ENCODE measurements at regions not wholly inside any gene's neighbourhood (a gene's known extent, or its start where the extent isn't known, plus 50 kb on each side); places are given as distances from the start of the nearest gene placed in this dataset.

- no peak overlapping the region for H3K9ac ChIP-seq (ENCODE audit: low read length)
- H3K27me3 ChIP-seq (ENCODE audit: control insufficient read depth, insufficient read depth, low read length): no peaks in the 10 kb centered on the region
- H3K36me3 ChIP-seq (ENCODE audit: control insufficient read depth, insufficient read depth, low read length): no peaks in the 10 kb centered on the region
Observed at GRCh38 chr22:49603016-49603415, 224.7 kb downstream of the BRD1 start.

DNA sequence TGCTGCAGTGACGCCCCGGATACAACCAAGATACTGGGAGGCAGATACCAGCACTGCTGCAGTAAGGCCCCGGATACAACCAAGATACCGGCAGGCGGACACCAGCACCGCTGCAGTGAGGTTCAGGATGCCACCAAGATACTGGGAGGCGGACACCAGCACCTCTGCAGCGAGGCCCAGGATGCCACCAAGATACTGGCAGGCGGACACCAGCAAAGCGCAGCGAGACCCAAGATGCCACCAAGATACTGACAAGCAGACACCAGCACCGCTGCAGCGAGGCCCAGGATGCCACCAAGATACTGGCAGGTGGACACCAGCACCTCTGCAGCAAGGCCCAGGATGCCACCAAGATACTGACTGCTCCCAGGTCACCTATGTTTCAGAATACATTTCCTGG, 225.2 kb downstream of the BRD1 start:
- no peaks in the 10 kb centered on the region for H3K27me3 ChIP-seq (ENCODE audit: control insufficient read depth, insufficient read depth, low read length)
- H3K27ac ChIP-seq (ENCODE audit: low read depth, low read length): no peak overlapping the region
- no peak overlapping the region for H3K9ac ChIP-seq (ENCODE audit: low read length)
- no peaks in the 10 kb centered on the region for H3K4me1 ChIP-seq (ENCODE audit: control insufficient read depth, insufficient read depth, low read length)
- H3K4me3 ChIP-seq (ENCODE audit: low read length): no peak overlapping the region
- no peaks in the 10 kb centered on the region for H3K36me3 ChIP-seq (ENCODE audit: control insufficient read depth, insufficient read depth, low read length)

More at GRCh38 chr22:49603016-49603415, 224.7 kb downstream of the BRD1 start:
- Histone ChIP-seq H3K4me1 (ENCODE audit: control insufficient read depth, insufficient read depth, low read length) (no peaks in the 10 kb centered on the region), H3K4me3 (ENCODE audit: low read length) (no peak overlapping the region), H3K27ac (ENCODE audit: low read depth, low read length) (no peak overlapping the region)

- Histone ChIP-seq H3K36me3 (ENCODE audit: control insufficient read depth, insufficient read depth, low read length) (no peaks in the 10 kb centered on the region), H3K27ac (ENCODE audit: low read depth, low read length) (no peak overlapping the region), H3K27me3 (ENCODE audit: control insufficient read depth, insufficient read depth, low read length) (no peaks in the 10 kb centered on the region), H3K9ac (ENCODE audit: low read length) (no peak overlapping the region), H3K4me1 (ENCODE audit: control insufficient read depth, insufficient read depth, low read length) (no peaks in the 10 kb centered on the region), H3K4me3 (ENCODE audit: low read length) (no peak overlapping the region)
Observed at GRCh38 chr22:49601614-49602321, 225.9 kb downstream of the BRD1 start.

- Histone ChIP-seq H3K4me3 (ENCODE audit: low read length) (no peak overlapping the region), H3K4me1 (ENCODE audit: control insufficient read depth, insufficient read depth, low read length) (no peaks in the 10 kb centered on the region), H3K27ac (ENCODE audit: low read depth, low read length) (no peak overlapping the region), H3K9ac (ENCODE audit: low read length) (no peak overlapping the region), H3K27me3 (ENCODE audit: control insufficient read depth, insufficient read depth, low read length) (no peaks in the 10 kb centered on the region), H3K36me3 (ENCODE audit: control insufficient read depth, insufficient read depth, low read length) (no peaks in the 10 kb centered on the region)
Observed at GRCh38 chr22:49600891-49601431, 226.7 kb downstream of the BRD1 start.

DNA sequence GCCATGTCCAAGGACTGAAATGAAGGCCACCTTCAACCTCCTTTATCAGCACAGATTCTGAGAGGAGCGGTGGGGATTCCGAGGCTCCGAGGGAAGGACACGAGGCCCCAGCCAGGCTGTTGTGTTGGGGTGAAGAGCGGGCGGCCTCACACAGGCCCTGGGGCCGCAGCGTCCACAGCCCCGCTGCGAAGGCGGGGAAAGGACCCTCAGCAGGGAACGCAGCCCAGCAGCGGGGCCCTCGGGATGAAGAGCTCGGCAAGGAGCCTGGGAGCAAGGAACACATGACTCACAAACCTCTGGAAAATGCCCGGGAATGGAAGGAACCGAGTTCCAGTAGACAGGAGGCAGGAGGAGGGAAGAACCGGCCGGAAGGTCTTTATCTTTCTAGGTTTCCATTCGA, 227.2 kb downstream of the BRD1 start:
- Histone ChIP-seq H3K27ac (ENCODE audit: low read depth, low read length) (no peak overlapping the region), H3K4me1 (ENCODE audit: control insufficient read depth, insufficient read depth, low read length) (no peaks in the 10 kb centered on the region), H3K36me3 (ENCODE audit: control insufficient read depth, insufficient read depth, low read length) (no peaks in the 10 kb centered on the region), H3K4me3 (ENCODE audit: low read length) (no peak overlapping the region), H3K27me3 (ENCODE audit: control insufficient read depth, insufficient read depth, low read length) (no peaks in the 10 kb centered on the region), H3K9ac (ENCODE audit: low read length) (no peak overlapping the region)

DNA sequence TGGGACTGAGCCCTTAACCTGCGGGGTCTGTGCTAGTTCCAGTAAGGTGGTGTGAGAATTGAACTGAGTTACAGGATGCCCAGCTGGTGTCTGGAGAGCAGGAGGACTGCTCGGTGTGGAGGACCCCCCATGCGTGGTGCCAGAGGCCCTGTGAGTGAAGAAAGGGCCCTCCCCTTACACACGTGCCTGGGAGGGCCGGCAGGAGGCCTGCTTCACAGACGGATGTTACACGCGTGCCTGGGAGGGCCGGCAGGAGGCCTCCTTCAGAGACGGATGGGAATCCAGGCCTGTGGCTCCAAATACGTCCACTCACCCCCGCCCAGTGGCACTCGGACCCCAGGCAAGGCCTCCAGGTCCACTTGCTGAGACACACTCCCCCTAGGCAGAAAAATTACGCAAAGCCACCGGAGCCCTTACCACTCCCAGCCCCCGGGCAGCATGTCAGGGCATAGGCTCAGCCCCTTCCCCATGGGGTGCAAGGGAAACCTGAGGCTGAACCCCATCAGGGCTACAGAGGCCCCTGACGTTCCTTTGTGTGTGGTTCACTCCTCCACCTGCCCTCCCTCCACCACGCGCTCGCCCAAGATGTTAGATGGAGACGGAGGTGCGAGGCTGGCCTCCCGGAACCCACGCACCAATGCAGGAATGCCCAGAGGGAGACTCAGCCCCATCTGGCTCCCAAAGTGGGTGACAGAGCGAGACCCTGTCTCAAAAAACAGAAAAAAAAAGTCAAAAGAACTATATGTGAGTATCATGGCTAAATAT, 227.8 kb downstream of the BRD1 start:
- Histone ChIP-seq H3K36me3 (ENCODE audit: control insufficient read depth, insufficient read depth, low read length) (no peaks in the 10 kb centered on the region), H3K4me1 (ENCODE audit: control insufficient read depth, insufficient read depth, low read length) (no peaks in the 10 kb centered on the region), H3K4me3 (ENCODE audit: low read length) (no peak overlapping the region), H3K27ac (ENCODE audit: low read depth, low read length) (no peak overlapping the region), H3K27me3 (ENCODE audit: control insufficient read depth, insufficient read depth, low read length) (no peaks in the 10 kb centered on the region), H3K9ac (ENCODE audit: low read length) (no peak overlapping the region)

- Histone ChIP-seq H3K36me3 (ENCODE audit: control insufficient read depth, insufficient read depth, low read length) (no peaks in the 10 kb centered on the region), H3K27ac (ENCODE audit: low read depth, low read length) (no peak overlapping the region), H3K4me1 (ENCODE audit: control insufficient read depth, insufficient read depth, low read length) (no peaks in the 10 kb centered on the region), H3K4me3 (ENCODE audit: low read length) (no peak overlapping the region), H3K9ac (ENCODE audit: low read length) (no peak overlapping the region), H3K27me3 (ENCODE audit: control insufficient read depth, insufficient read depth, low read length) (no peaks in the 10 kb centered on the region)
Observed at GRCh38 chr22:49599039-49599438, 228.6 kb downstream of the BRD1 start.

DNA sequence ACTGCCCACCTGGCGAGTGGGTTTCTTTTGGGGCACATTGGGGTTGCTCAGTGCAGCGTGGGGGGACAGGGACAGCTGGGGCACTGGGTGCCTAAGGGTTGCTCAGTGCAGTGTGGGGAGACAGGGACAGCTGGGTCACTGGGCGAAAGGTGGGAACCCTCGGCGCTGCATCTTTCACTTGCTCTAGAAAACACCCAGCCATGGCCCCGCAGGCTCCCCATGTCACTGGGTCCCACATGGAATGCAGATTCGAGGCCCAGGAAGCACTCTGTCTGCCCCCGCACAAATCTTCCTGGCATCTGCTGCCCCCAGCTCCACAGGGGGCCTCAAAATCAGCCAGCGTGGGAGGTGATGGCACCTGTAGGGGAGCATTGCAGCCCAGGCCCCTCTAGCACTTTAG, 229.3 kb downstream of the BRD1 start:
- H3K9ac ChIP-seq (ENCODE audit: low read length): no peak overlapping the region

DNA sequence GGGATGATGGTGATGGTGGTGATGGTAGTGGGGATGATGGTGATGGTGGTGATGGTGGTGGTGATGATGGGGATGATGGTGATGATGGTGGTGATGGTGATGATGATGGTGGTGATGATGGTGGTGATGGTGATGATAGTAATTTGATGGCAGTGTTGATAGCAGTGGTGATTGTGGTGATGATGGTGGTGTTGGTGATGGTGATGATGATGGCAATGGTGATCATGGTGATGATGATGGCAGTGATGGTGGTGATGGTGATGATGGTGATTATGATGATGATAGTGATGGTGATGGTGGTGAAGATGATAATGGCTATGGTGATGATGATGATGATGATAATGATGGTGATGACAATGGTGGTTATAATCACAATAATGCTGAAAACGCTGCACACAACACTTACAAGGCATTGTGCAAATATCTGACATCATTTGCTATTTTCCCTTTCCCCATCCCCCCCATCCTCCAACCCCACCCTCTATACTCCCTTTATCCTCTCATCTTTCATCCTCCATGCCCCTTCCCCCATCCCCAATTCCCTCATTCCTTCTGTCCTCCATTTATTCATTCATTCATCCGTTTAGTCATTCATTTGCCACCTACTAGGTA, 230.1 kb downstream of the BRD1 start:
- Histone ChIP-seq H3K4me3 (ENCODE audit: low read length) (no peak overlapping the region), H3K36me3 (ENCODE audit: control insufficient read depth, insufficient read depth, low read length) (no peaks in the 10 kb centered on the region), H3K27ac (ENCODE audit: low read depth, low read length) (no peak overlapping the region), H3K9ac (ENCODE audit: low read length) (no peak overlapping the region), H3K27me3 (ENCODE audit: control insufficient read depth, insufficient read depth, low read length) (no peaks in the 10 kb centered on the region), H3K4me1 (ENCODE audit: control insufficient read depth, insufficient read depth, low read length) (no peaks in the 10 kb centered on the region)

More for the DNA sequence above, 229.3 kb downstream of the BRD1 start:
- Histone ChIP-seq H3K36me3 (ENCODE audit: control insufficient read depth, insufficient read depth, low read length) (no peaks in the 10 kb centered on the region), H3K27me3 (ENCODE audit: control insufficient read depth, insufficient read depth, low read length) (no peaks in the 10 kb centered on the region), H3K27ac (ENCODE audit: low read depth, low read length) (no peak overlapping the region), H3K4me1 (ENCODE audit: control insufficient read depth, insufficient read depth, low read length) (no peaks in the 10 kb centered on the region), H3K4me3 (ENCODE audit: low read length) (no peak overlapping the region)

GRCh38 chr22:49595465-49596078, 232.1 kb downstream of the BRD1 start:
- H3K27ac ChIP-seq (ENCODE audit: low read depth, low read length): no peak overlapping the region
- H3K9ac ChIP-seq (ENCODE audit: low read length): no peak overlapping the region
- H3K27me3 ChIP-seq (ENCODE audit: control insufficient read depth, insufficient read depth, low read length): no peaks in the 10 kb centered on the region
- no peak overlapping the region for H3K4me3 ChIP-seq (ENCODE audit: low read length)
- no peaks in the 10 kb centered on the region for H3K4me1 ChIP-seq (ENCODE audit: control insufficient read depth, insufficient read depth, low read length)
- H3K36me3 ChIP-seq (ENCODE audit: control insufficient read depth, insufficient read depth, low read length): no peaks in the 10 kb centered on the region

DNA sequence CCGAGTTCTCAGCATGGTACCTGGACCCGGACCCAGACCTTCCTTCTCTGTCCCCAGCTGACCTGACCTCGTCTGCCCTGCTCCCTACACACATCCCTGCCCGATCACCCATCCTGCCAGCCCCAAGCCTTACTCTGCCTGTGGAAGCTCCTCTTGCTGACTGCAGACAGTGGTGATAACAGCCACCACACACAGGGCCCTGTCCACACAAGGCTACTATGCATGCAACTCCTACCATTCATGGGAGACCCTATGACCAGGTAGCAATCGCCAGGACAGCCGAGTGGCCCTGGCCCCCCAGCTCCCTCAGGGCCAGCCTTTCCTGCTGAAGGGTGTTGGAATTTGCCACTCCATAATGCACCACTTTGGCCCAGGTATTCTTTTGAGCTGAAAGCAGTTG, 233.6 kb downstream of the BRD1 start:
- H3K36me3 ChIP-seq (ENCODE audit: control insufficient read depth, insufficient read depth, low read length): no peaks in the 10 kb centered on the region
- H3K4me3 ChIP-seq (ENCODE audit: low read length): no peak overlapping the region
- H3K4me1 ChIP-seq (ENCODE audit: control insufficient read depth, insufficient read depth, low read length): no peaks in the 10 kb centered on the region
- H3K27ac ChIP-seq (ENCODE audit: low read depth, low read length): no peak overlapping the region
- no peaks in the 10 kb centered on the region for H3K27me3 ChIP-seq (ENCODE audit: control insufficient read depth, insufficient read depth, low read length)
- no peak overlapping the region for H3K9ac ChIP-seq (ENCODE audit: low read length)

GRCh38 chr22:49593509-49593908, 234.2 kb downstream of the BRD1 start:
- no peaks in the 10 kb centered on the region for H3K27me3 ChIP-seq (ENCODE audit: control insufficient read depth, insufficient read depth, low read length)
- H3K27ac ChIP-seq (ENCODE audit: low read depth, low read length): no peak overlapping the region
- no peaks in the 10 kb centered on the region for H3K36me3 ChIP-seq (ENCODE audit: control insufficient read depth, insufficient read depth, low read length)
- no peaks in the 10 kb centered on the region for H3K4me1 ChIP-seq (ENCODE audit: control insufficient read depth, insufficient read depth, low read length)
- no peak overlapping the region for H3K4me3 ChIP-seq (ENCODE audit: low read length)
- no peak overlapping the region for H3K9ac ChIP-seq (ENCODE audit: low read length)
